Progenitor cell of endocrine pancreas (in vitro differentiated cells): ENCODE measurements at regions not wholly inside any gene's neighbourhood (a gene's known extent, or its start where the extent isn't known, plus 50 kb on each side); places are given as distances from the start of the nearest gene placed in this dataset.

Experiments
- DNase-seq: peaks from one replicate; pipeline ENCODE4 v3.0.0; 2021; ENCODE audit warnings: low spot score; ENCODE audit not compliant: unreplicated experiment
- H3K27ac Mint-ChIP-seq: 2 replicates; pipeline ENCODE4 v1.8.0; 2021; ENCODE audit warnings: mild to moderate bottlenecking, moderate library complexity, mixed read lengths
- H3K27me3 Mint-ChIP-seq: 2 replicates; pipeline ENCODE4 v1.8.0; 2021; ENCODE audit warnings: mixed read lengths
- H3K36me3 Mint-ChIP-seq: 2 replicates; pipeline ENCODE4 v1.8.0; 2022; ENCODE audit warnings: mixed read lengths; ENCODE audit not compliant: insufficient read depth
- H3K4me1 Mint-ChIP-seq: 2 replicates; pipeline ENCODE4 v1.8.0; 2021; ENCODE audit warnings: low read depth, mixed read lengths
- H3K4me3 Mint-ChIP-seq: 2 replicates; pipeline ENCODE4 v1.8.0; 2021; ENCODE audit warnings: low read depth, mild to moderate bottlenecking, moderate library complexity, mixed read lengths
- H3K9me3 Mint-ChIP-seq: 2 replicates; pipeline ENCODE4 v1.8.0; 2021; ENCODE audit warnings: low read depth, mixed read lengths
- TF ChIP-seq, protein P1 (sequence below): fragments of 200-600 bp; sonication (generic); IDR thresholded peaks from one replicate; pipeline ENCODE4 v1.5.0; 2021; ENCODE audit warnings: antibody characterized with exemption, mild to moderate bottlenecking; ENCODE audit not compliant: unreplicated experiment

DNA sequence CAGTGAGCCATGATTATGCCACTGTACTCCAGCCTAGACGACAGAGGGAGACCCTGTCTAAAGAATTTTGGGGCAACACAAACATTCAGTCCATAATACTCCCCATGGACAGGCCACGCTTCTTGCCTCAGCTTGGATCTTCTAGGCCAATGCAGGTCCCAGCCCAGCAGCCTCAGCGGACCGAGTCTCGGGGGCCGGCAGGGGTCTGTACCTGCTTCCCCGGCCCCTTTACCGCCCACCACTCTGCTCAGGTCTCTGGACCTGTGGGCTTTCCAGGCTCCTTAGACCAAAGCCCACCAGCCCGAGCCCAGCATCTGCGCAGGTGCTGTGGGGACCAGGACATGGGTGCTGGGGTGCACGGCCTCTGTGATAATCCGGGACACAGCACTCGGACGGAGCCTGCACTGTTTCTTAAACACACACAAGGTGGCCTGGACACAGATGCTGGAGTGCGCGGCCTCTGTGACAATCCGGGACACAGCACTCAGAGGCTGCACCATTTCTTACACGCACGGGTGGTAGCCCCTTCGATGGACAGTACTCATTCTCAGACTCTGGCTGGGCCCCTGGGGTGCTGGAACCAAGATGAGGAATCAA is 62.1 kb upstream of the GPC1 start:
- TF ChIP-seq, protein P1, sequence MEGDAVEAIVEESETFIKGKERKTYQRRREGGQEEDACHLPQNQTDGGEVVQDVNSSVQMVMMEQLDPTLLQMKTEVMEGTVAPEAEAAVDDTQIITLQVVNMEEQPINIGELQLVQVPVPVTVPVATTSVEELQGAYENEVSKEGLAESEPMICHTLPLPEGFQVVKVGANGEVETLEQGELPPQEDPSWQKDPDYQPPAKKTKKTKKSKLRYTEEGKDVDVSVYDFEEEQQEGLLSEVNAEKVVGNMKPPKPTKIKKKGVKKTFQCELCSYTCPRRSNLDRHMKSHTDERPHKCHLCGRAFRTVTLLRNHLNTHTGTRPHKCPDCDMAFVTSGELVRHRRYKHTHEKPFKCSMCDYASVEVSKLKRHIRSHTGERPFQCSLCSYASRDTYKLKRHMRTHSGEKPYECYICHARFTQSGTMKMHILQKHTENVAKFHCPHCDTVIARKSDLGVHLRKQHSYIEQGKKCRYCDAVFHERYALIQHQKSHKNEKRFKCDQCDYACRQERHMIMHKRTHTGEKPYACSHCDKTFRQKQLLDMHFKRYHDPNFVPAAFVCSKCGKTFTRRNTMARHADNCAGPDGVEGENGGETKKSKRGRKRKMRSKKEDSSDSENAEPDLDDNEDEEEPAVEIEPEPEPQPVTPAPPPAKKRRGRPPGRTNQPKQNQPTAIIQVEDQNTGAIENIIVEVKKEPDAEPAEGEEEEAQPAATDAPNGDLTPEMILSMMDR: no peak
- Mint-ChIP-seq H3K9me3 (no peaks in the 10 kb centered on the region), H3K27ac (no peak overlapping the region), H3K4me1 (no peaks in the 10 kb centered on the region), H3K36me3 (no peaks in the 10 kb centered on the region), H3K27me3 (no peaks in the 10 kb centered on the region), H3K4me3 (no peak overlapping the region)
- DNase-seq: no peak

DNA sequence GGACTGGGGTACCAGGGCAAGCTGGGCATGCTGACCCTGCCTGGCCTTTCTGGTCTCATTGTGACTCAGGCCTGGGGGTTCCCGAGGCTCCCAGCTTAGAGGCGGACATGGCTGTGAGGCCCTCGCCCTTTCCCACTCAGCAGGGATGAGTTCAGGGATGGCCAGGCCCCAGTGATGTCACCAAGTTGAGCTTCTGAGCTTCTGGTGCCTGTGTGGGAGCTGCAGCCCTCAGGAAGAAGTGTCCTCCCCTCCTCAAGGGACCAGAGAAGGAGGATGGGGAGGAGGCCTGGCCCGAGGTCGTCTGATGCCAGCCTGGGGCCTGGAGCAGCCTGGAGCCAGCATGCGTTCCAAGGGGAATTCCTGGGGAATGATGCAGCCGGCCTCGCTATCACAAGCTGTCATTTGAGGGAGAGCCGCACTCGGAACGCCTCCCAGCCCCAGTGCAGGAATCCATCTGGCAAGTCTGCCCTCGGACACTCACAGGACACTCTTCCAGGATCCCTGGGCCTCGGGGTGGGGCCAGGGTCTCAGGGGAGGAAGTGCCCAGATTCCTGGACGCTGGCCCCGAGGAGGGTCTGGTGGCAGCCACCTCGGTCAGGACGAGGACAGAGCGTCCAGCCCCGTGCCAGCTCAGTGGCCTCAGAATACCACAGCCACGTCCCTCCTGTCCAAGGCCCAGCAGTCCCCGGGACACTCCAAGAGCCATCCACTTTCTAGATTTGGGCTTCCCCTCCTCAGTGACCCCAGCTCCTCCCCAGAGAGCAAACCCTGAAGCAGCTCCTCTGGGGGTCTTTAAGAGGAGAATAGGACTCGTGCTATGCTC is 61.2 kb upstream of the GPC1 start:
- TF ChIP-seq, protein P1: no peak
- Mint-ChIP-seq H3K27ac (no peak overlapping the region), H3K27me3 (peaks cover 3% of the 10 kb centered on the region), H3K4me3 (no peak overlapping the region), H3K36me3 (no peaks in the 10 kb centered on the region), H3K4me1 (no peaks in the 10 kb centered on the region), H3K9me3 (no peaks in the 10 kb centered on the region)
- no peak for DNase-seq

DNA sequence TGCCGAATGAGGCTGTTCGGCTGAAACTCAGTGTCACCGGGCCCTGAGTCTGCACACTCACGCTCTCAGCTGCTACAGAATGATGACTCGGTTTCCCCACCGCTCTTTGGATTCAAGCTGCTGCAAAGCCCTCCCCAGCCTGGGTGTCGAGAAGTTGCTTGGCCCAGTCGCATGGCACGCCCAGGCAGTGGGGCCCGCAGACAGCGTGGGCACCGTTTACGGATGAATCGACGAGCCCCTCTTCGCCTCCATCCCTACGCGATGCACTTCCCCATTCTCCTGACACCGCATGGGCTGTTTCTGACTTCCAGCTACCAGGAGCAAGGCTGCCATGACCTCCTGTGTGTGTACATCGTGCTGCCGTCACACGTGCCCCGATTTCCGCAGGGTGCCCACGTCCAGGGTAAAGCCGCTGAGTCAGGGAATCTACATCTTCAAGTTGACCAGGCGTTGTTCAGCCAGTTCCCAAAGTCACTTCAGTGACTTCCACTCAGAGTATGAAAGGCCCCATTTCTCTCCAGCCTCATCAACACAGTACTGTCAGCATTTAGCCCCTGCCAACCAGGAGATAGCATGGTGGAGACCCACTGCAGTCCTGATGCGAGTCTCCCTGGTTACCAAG is 60.3 kb upstream of the GPC1 start:
- TF ChIP-seq, protein P1: no peak
- Mint-ChIP-seq H3K9me3 (no peaks in the 10 kb centered on the region), H3K4me3 (no peak overlapping the region), H3K4me1 (no peaks in the 10 kb centered on the region), H3K27ac (no peak overlapping the region), H3K27me3 (peaks cover 4% of the 10 kb centered on the region), H3K36me3 (no peaks in the 10 kb centered on the region)
- DNase-seq: no peak

DNA sequence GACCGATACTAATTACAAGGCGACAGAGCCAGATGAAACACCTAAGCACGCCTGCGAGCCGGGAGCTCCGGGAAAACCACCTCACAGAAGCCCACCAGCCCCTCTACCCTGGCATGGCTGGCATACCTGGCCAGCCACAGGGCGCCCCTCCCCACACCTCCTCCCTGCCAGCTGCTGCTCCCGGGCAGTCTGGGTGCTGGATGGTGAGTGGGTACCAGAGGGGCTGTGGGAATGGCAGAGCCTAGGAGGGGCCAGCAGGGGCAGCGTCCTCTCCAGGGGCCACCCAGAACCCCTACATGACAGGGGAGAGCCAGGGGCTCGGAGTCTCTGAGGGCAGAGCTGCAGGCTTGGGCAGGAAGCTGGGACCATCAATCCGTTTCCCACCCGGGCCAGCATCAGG is 58.7 kb upstream of the GPC1 start:
- Mint-ChIP-seq H3K36me3 (no peaks in the 10 kb centered on the region), H3K4me3 (no peak overlapping the region), H3K27me3 (peaks cover 6% of the 10 kb centered on the region), H3K4me1 (no peaks in the 10 kb centered on the region), H3K27ac (no peak overlapping the region), H3K9me3 (peaks cover 4% of the 10 kb centered on the region)
- TF ChIP-seq, protein P1: no peak
- DNase-seq: no peak

- H3K27ac Mint-ChIP-seq: no peak overlapping the region
- no peaks in the 10 kb centered on the region for H3K4me1 Mint-ChIP-seq
- no peaks in the 10 kb centered on the region for H3K36me3 Mint-ChIP-seq
- peaks cover 4% of the 10 kb centered on the region for H3K9me3 Mint-ChIP-seq
- H3K4me3 Mint-ChIP-seq: no peak overlapping the region
- peaks cover 9% of the 10 kb centered on the region for H3K27me3 Mint-ChIP-seq
- DNase-seq: no peak
- TF ChIP-seq, protein P1: no peak
These were observed 58.1 kb upstream of the GPC1 start for GRCh38 chr2:240377366-240377765.
